Lung (tissue), 11 donors: ENCODE measurements at regions not wholly inside any gene's neighbourhood (a gene's known extent, or its start where the extent isn't known, plus 50 kb on each side); places are given as distances from the start of the nearest gene placed in this dataset.

ENCODE experiments used
- ATAC-seq: fragments of 200-7000 bp; cut with Tn5 transposase; one replicate; pipeline ENCODE4 v1.9.1; 2020; ENCODE audit warnings: moderate number of reproducible peaks; ENCODE audit not compliant: insufficient read depth, low FRiP score
- DNase-seq, 3 donors: peaks; one replicate each; pipeline ENCODE4 v3.0.0-alpha.2; 2013 to 2017
- H3K27ac ChIP-seq, 2 donors: one replicate each; pipeline ENCODE4 v1.5.1; 2013; ENCODE audit warnings: mild to moderate bottlenecking in 2 of 2, moderate library complexity in 2 of 2, control low read depth in 1 of 2, inconsistent platforms in 1 of 2, low read depth in 1 of 2, low read length in 1 of 2
- H3K27me3 ChIP-seq, 3 donors: one replicate each; pipeline ENCODE4 v1.5.1; 2013; ENCODE audit warnings: low read length in 2 of 3; ENCODE audit not compliant: control insufficient read depth in 3 of 3, insufficient read depth in 3 of 3
- H3K36me3 ChIP-seq, 4 donors: one replicate each; pipeline ENCODE4 v1.5.1; 2013; ENCODE audit warnings: low read length in 4 of 4, mild to moderate bottlenecking in 1 of 4, moderate library complexity in 1 of 4; ENCODE audit not compliant: control insufficient read depth in 4 of 4, insufficient read depth in 4 of 4
- H3K4me1 ChIP-seq, 5 donors: one replicate each; pipeline ENCODE4 v1.5.1; 2013; ENCODE audit warnings: low read length in 5 of 5, mild to moderate bottlenecking in 2 of 5, moderate library complexity in 1 of 5; ENCODE audit not compliant: control insufficient read depth in 5 of 5, insufficient read depth in 5 of 5
- H3K4me3 ChIP-seq: one replicate; pipeline ENCODE4 v1.5.1; 2013; ENCODE audit warnings: mild to moderate bottlenecking, control low read depth, moderate library complexity
- H3K9ac ChIP-seq, 2 donors: one replicate each; pipeline ENCODE4 v1.5.1; 2013; ENCODE audit warnings: low read length in 2 of 2, control low read depth in 1 of 2; ENCODE audit not compliant: insufficient read depth in 1 of 2
- H3K9me3 ChIP-seq, 4 donors: one replicate each; pipeline ENCODE4 v1.5.1; 2013; ENCODE audit warnings: low read length in 3 of 4, mild to moderate bottlenecking in 1 of 4, moderate library complexity in 1 of 4; ENCODE audit not compliant: control insufficient read depth in 4 of 4, insufficient read depth in 3 of 4
- WGBS, 2 donors: extraction: QIAGEN DNeasy Blood & Tissue Kit; methylation state at CpG; one replicate each; pipeline ENCODE4 v1.1.7; 2013; 5-methylcytosine and 5-hydroxymethylcytosine counted together
- TF ChIP-seq, protein P1 (sequence below): IDR thresholded peaks from 2 replicates; pipeline ENCODE4 v1.5.1; 2012; ENCODE audit warnings: mild to moderate bottlenecking; ENCODE audit errors: control extremely low read depth, extremely low read depth
- donor health status: control.
- donor health status: control.
- donor health status: Bipolar disorder and iron deficiency.
- donor health status: healthy.
- donor health status: DM: yes; HTN: yes; CAD: no.

DNA sequence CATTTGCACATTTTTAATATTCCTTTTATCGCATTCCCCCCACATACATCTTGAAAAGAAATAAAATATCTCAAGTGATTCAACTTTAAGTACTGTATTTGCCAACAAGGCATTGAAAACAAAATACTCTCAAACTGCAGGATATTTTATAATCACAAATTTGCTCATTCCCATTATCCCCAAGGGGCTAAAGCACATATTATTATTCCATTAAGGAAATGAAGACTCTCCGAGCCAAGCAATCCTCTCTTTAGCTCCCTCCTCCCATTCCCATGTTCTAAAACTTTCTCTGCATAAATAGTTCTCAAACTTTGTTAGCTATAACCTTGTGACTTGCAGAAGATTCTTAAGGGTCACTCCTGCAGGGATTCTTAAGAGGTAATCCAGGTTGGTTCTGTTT is 436.8 kb downstream of the KCNJ2 start:
- H3K27me3 ChIP-seq: no peaks in the 10 kb centered on the region
- no peak overlapping the region for H3K27ac ChIP-seq
- 79 to 87% methylated on average over 2 of the region's 2 CpGs for WGBS, 2 donors
- H3K4me3 ChIP-seq: no peak overlapping the region
- no peaks in the 10 kb centered on the region for H3K9me3 ChIP-seq
- H3K36me3 ChIP-seq: no peaks in the 10 kb centered on the region
- TF ChIP-seq, protein P1, sequence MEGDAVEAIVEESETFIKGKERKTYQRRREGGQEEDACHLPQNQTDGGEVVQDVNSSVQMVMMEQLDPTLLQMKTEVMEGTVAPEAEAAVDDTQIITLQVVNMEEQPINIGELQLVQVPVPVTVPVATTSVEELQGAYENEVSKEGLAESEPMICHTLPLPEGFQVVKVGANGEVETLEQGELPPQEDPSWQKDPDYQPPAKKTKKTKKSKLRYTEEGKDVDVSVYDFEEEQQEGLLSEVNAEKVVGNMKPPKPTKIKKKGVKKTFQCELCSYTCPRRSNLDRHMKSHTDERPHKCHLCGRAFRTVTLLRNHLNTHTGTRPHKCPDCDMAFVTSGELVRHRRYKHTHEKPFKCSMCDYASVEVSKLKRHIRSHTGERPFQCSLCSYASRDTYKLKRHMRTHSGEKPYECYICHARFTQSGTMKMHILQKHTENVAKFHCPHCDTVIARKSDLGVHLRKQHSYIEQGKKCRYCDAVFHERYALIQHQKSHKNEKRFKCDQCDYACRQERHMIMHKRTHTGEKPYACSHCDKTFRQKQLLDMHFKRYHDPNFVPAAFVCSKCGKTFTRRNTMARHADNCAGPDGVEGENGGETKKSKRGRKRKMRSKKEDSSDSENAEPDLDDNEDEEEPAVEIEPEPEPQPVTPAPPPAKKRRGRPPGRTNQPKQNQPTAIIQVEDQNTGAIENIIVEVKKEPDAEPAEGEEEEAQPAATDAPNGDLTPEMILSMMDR: no peak
- H3K4me1 ChIP-seq: no peaks in the 10 kb centered on the region
- no peak overlapping the region for H3K9ac ChIP-seq
- DNase-seq (peak in 1 of 3 donors; percentile 4), ATAC-seq (no peak)

GRCh38 chr17:70608193-70608592 is 438.9 kb downstream of the KCNJ2 start:
- Histone ChIP-seq H3K27me3 (no peaks in the 10 kb centered on the region), H3K4me1 (no peaks in the 10 kb centered on the region), H3K4me3 (no peak overlapping the region), H3K9me3 (no peaks in the 10 kb centered on the region), H3K9ac (no peak overlapping the region), H3K27ac (no peak overlapping the region), H3K36me3 (no peaks in the 10 kb centered on the region)
- DNase-seq (no peak), ATAC-seq (no peak)
- TF ChIP-seq, protein P1: no peak
- WGBS, 2 donors: 72 to 87% methylated on average over 2 of the region's 2 CpGs

DNA sequence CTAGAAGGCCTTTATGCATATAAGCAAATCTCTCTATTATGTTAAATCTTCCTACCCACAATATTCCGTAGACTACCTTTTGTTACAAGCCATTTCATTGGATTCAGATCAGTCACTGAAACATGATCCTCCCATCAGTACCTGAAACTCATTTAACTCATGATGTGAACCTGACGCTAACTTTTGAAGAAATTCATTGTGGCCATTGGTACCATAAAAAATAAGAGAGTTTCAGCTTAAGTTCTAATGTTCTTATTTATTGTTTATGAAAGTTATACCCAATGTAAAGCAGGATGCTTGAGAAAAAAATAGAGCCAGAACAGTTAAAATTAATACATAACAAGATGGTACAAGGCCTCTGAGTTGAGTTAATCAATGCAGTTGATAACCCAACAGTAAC is 439.6 kb downstream of the KCNJ2 start:
- no peak overlapping the region for H3K27ac ChIP-seq
- ATAC-seq (no peak), DNase-seq (no peak)
- no peaks in the 10 kb centered on the region for H3K27me3 ChIP-seq
- TF ChIP-seq, protein P1: no peak
- H3K9me3 ChIP-seq: no peaks in the 10 kb centered on the region
- H3K4me3 ChIP-seq: no peak overlapping the region
- WGBS, 2 donors: 92 to 94% methylated on average over 2 of the region's 2 CpGs
- no peak overlapping the region for H3K9ac ChIP-seq
- H3K36me3 ChIP-seq: no peaks in the 10 kb centered on the region
- H3K4me1 ChIP-seq: no peaks in the 10 kb centered on the region

- TF ChIP-seq, protein P1: no peak
- H3K36me3 ChIP-seq: no peaks in the 10 kb centered on the region
- H3K9ac ChIP-seq: no peak overlapping the region
- no peaks in the 10 kb centered on the region for H3K9me3 ChIP-seq
- DNase-seq: no peak
- no peak overlapping the region for H3K4me3 ChIP-seq
- WGBS, 2 donors: 90 to 94% methylated on average over 1 of the region's 1 CpG
- H3K27ac ChIP-seq: no peak overlapping the region
- H3K27me3 ChIP-seq: no peaks in the 10 kb centered on the region
- H3K4me1 ChIP-seq: no peaks in the 10 kb centered on the region
- no peak for ATAC-seq
These were observed 440.2 kb downstream of the KCNJ2 start for GRCh38 chr17:70609566-70609965.
